H1 (cell line): ENCODE measurements at regions not wholly inside any gene's neighbourhood (a gene's known extent, or its start where the extent isn't known, plus 50 kb on each side); places are given as distances from the start of the nearest gene placed in this dataset.

Source experiments
- CTCF ChIA-PET: fragments of 300-600 bp; sonication (Branson Sonifier 250); formaldehyde crosslinking; loops from one replicate; lab custom pipeline; 2021; ENCODE audit not compliant: partially characterized antibody; lab: Charles Lee
- POLR2A ChIA-PET: fragments of 300-600 bp; sonication (Branson Sonifier 250); formaldehyde crosslinking; loops from one replicate; lab custom pipeline; 2021; ENCODE audit warnings: inconsistent platforms; ENCODE audit not compliant: partially characterized antibody; lab: Charles Lee
- DNase-seq, 2 experiments: peaks; one replicate each; pipeline versions ENCODE4 v3.0.0 to v3.0.0-alpha.2; 2010 to 2022; ENCODE audit warnings: low spot score in 2 of 2, low read depth in 1 of 2, mixed read lengths in 1 of 2
- FAIRE-seq: peaks from 2 replicates; lab custom pipeline; 2011; peaks lifted over from hg19 to GRCh38; lab: Jason Lieb, UNC
- H2AFZ ChIP-seq: 2 replicates; pipeline ENCODE4 v1.8.1; 2012; ENCODE audit warnings: low read length, inconsistent platforms
- H2AK5ac ChIP-seq: 2 replicates; pipeline ENCODE4 v1.6.1; 2013; ENCODE audit warnings: low read depth, low read length
- H2BK120ac ChIP-seq: replicated peaks from 2 replicates; pipeline ENCODE3; 2013; ENCODE audit warnings: low read depth, low read length, inconsistent platforms
- H2BK12ac ChIP-seq: 2 replicates; pipeline ENCODE4 v1.6.1; 2013; ENCODE audit warnings: low read depth, low read length
- H2BK15ac ChIP-seq: 2 replicates; pipeline ENCODE4 v1.6.1; 2013; ENCODE audit warnings: low read length
- H2BK20ac ChIP-seq: 2 replicates; pipeline ENCODE4 v1.6.1; 2013; ENCODE audit warnings: low read length
- H2BK5ac ChIP-seq: 2 replicates; pipeline ENCODE4 v1.6.1; 2013; ENCODE audit warnings: low read depth, low read length
- H3K14ac ChIP-seq: 2 replicates; pipeline ENCODE4 v1.6.1; 2013; ENCODE audit warnings: inconsistent platforms; ENCODE audit not compliant: insufficient read length
- H3K18ac ChIP-seq: 2 replicates; pipeline ENCODE4 v1.6.1; 2013; ENCODE audit warnings: low read length; ENCODE audit errors: extremely low read depth
- H3K23ac ChIP-seq: 2 replicates; pipeline ENCODE4 v1.6.1; 2013; ENCODE audit warnings: inconsistent platforms; ENCODE audit not compliant: insufficient read length
- H3K23me2 ChIP-seq: 2 replicates; pipeline ENCODE4 v1.6.1; 2013; ENCODE audit warnings: low read depth, low read length
- H3K27ac ChIP-seq: 2 replicates; pipeline ENCODE4 v1.6.1; 2011; ENCODE audit warnings: low read depth, low read length, inconsistent platforms
- H3K27me3 ChIP-seq, 4 experiments: replicated peaks in 1 of 4; 1 replicate in 1 of 4; 2 replicates in 3 of 4; pipeline versions ENCODE4 v1.6.1 to v1.8.1; 2011 to 2013; ENCODE audit warnings: low read length in 3 of 4, mild to moderate bottlenecking in 3 of 4, inconsistent platforms in 2 of 4, mixed read lengths in 2 of 4, moderate library complexity in 1 of 4; ENCODE audit not compliant: control insufficient read depth in 3 of 4, insufficient read depth in 3 of 4; ENCODE audit errors: extremely low read depth in 1 of 4
- H3K36me3 ChIP-seq, 4 experiments: 2 replicates each; pipeline versions ENCODE4 v1.6.1 to v1.8.1; 2011 to 2013; ENCODE audit warnings: mild to moderate bottlenecking in 4 of 4, low read length in 3 of 4, moderate library complexity in 2 of 4, control low read depth in 1 of 4, inconsistent platforms in 1 of 4; ENCODE audit not compliant: insufficient read depth in 4 of 4, control insufficient read depth in 2 of 4
- H3K4ac ChIP-seq: replicated peaks from 2 replicates; pipeline ENCODE3; 2013; ENCODE audit warnings: low read length, low read depth, mixed read lengths, inconsistent platforms; ENCODE audit not compliant: insufficient read length
- H3K4me1 ChIP-seq, 4 experiments: replicated peaks in 1 of 4; 1 replicate in 1 of 4; 2 replicates in 3 of 4; pipeline versions ENCODE4 v1.6.1 to v1.8.1; 2011 to 2013; ENCODE audit warnings: low read length in 3 of 4, inconsistent platforms in 2 of 4, mixed read lengths in 1 of 4; ENCODE audit not compliant: insufficient read depth in 4 of 4, control insufficient read depth in 3 of 4
- H3K4me2 ChIP-seq, 2 experiments: 2 replicates each; pipeline versions ENCODE4 v1.6.1 to v1.8.1; 2011 to 2013; ENCODE audit warnings: low read depth in 2 of 2, low read length in 2 of 2, control low read depth in 1 of 2, inconsistent platforms in 1 of 2, mild to moderate bottlenecking in 1 of 2; ENCODE audit not compliant: insufficient read depth in 1 of 2
- H3K4me3 ChIP-seq, 4 experiments: fragments of 200-600, 300-600 bp in 1 of 4; sonication (generic), shearing (Covaris generic), sonication (Bioruptor Twin) in 1 of 4; 2 replicates each; pipeline versions ENCODE4 v1.5.1 to v1.8.1; 2011 to 2016; ENCODE audit warnings: low read length in 4 of 4, low read depth in 3 of 4, control low read depth in 2 of 4, inconsistent platforms in 2 of 4, mild to moderate bottlenecking in 2 of 4, mixed read lengths in 1 of 4, moderate library complexity in 1 of 4; ENCODE audit not compliant: insufficient read depth in 2 of 4; ENCODE audit errors: extremely low read depth in 1 of 4
- H3K56ac ChIP-seq: replicated peaks from 2 replicates; pipeline ENCODE3; 2013; ENCODE audit warnings: low read depth, mild to moderate bottlenecking, mixed read lengths, low read length, inconsistent platforms; ENCODE audit not compliant: insufficient read length
- H3K79me1 ChIP-seq: 2 replicates; pipeline ENCODE4 v1.6.1; 2013; ENCODE audit warnings: low read depth, low read length, control low read depth
- H3K79me2 ChIP-seq, 2 experiments: 2 replicates each; pipeline versions ENCODE4 v1.6.1 to v1.8.1; 2012 to 2013; ENCODE audit warnings: low read length in 2 of 2, mild to moderate bottlenecking in 2 of 2, inconsistent platforms in 1 of 2; ENCODE audit not compliant: insufficient read depth in 2 of 2, control insufficient read depth in 1 of 2
- H3K9ac ChIP-seq, 4 experiments: replicated peaks in 1 of 4; 1 replicate in 1 of 4; 2 replicates in 3 of 4; pipeline versions ENCODE4 v1.6.1 to v1.8.1; 2011 to 2013; ENCODE audit warnings: low read depth in 3 of 4, low read length in 3 of 4, control low read depth in 2 of 4, mild to moderate bottlenecking in 2 of 4, moderate library complexity in 2 of 4, inconsistent platforms in 1 of 4; ENCODE audit errors: extremely low read depth in 1 of 4
- H3K9me3 ChIP-seq, 2 experiments: 2 replicates each; pipeline versions ENCODE4 v1.6.1 to v1.8.1; 2012 to 2013; ENCODE audit warnings: mild to moderate bottlenecking in 2 of 2, moderate library complexity in 2 of 2, control low read depth in 1 of 2, inconsistent platforms in 1 of 2, low read depth in 1 of 2, low read length in 1 of 2, mixed read lengths in 1 of 2; ENCODE audit not compliant: insufficient read depth in 2 of 2
- H4K20me1 ChIP-seq, 2 experiments: replicated peaks in 1 of 2; 2 replicates each; pipeline versions ENCODE3 to v1.8.1; 2011 to 2013; ENCODE audit warnings: inconsistent platforms in 2 of 2, low read length in 2 of 2, mild to moderate bottlenecking in 1 of 2; ENCODE audit not compliant: insufficient read depth in 2 of 2, control insufficient read depth in 1 of 2
- H4K5ac ChIP-seq: 2 replicates; pipeline ENCODE4 v1.6.1; 2013; ENCODE audit warnings: low read length, low read depth, mixed read lengths, inconsistent platforms; ENCODE audit not compliant: insufficient read length
- H4K8ac ChIP-seq: 2 replicates; pipeline ENCODE4 v1.8.0; 2013; ENCODE audit warnings: mild to moderate bottlenecking, moderate library complexity, low read length, inconsistent platforms; ENCODE audit not compliant: insufficient read depth; ENCODE audit errors: extremely low read depth
- H4K91ac ChIP-seq: replicated peaks from 2 replicates; pipeline ENCODE3; 2013; ENCODE audit warnings: low read length, mixed read lengths, inconsistent platforms; ENCODE audit not compliant: insufficient read length
- BCL11A ChIP-seq, 2 experiments: IDR thresholded peaks; one replicate each; pipeline ENCODE4 v1.6.1; 2011; ENCODE audit warnings: low read depth in 2 of 2, low read length in 2 of 2, mild to moderate bottlenecking in 2 of 2
- CHD2 ChIP-seq: IDR thresholded peaks from 2 replicates; pipeline ENCODE4 v1.6.1; 2012; ENCODE audit warnings: low read length, improper control_type of control experiment
- CTCF ChIP-seq, 3 experiments: IDR thresholded peaks; 1 replicate in 2 of 3; 2 replicates in 1 of 3; pipeline versions ENCODE4 v1.5.1 to v1.6.1; 2011; ENCODE audit warnings: low read length in 3 of 3, mild to moderate bottlenecking in 3 of 3, inconsistent platforms in 2 of 3, low read depth in 1 of 3, moderate library complexity in 1 of 3; ENCODE audit not compliant: insufficient read depth in 1 of 3; ENCODE audit errors: control extremely low read depth in 1 of 3
- JUN ChIP-seq: IDR thresholded peaks from 2 replicates; pipeline ENCODE4 v1.6.1; 2011; ENCODE audit warnings: low read depth, mild to moderate bottlenecking, improper control_type of control experiment, low read length
- KDM5A ChIP-seq: fragments of 200-600 bp; IDR thresholded peaks from 2 replicates; pipeline ENCODE4 v1.7.1; 2012; ENCODE audit warnings: mild to moderate bottlenecking, low read length, inconsistent platforms, mixed read lengths
- POLR2A ChIP-seq, 2 experiments: IDR thresholded peaks; 1 replicate in 1 of 2; 2 replicates in 1 of 2; pipeline ENCODE4 v1.6.1; 2011; ENCODE audit warnings: low read depth in 2 of 2, low read length in 2 of 2, mild to moderate bottlenecking in 2 of 2; ENCODE audit errors: control extremely low read depth in 1 of 2
- RXRA ChIP-seq: IDR thresholded peaks from 2 replicates; pipeline ENCODE4 v1.6.1; 2011; ENCODE audit warnings: low read depth, mild to moderate bottlenecking, low read length, moderate library complexity; ENCODE audit not compliant: insufficient read depth
- SAP30 ChIP-seq: fragments of 300-600 bp; sonication (generic); IDR thresholded peaks from 2 replicates; pipeline ENCODE4 v1.7.1; 2012; ENCODE audit warnings: low read length, moderate library complexity, mild to moderate bottlenecking, inconsistent platforms; ENCODE audit not compliant: insufficient read depth, insufficient replicate concordance
- SIN3A ChIP-seq, 2 experiments: IDR thresholded peaks in 1 of 2; conservative IDR thresholded peaks in 1 of 2; 2 replicates each; pipeline ENCODE4 v1.6.1; 2011 to 2012; ENCODE audit warnings: low read length in 2 of 2, improper control_type of control experiment in 1 of 2, low read depth in 1 of 2, mild to moderate bottlenecking in 1 of 2
- SIRT6 ChIP-seq: IDR thresholded peaks from one replicate; pipeline ENCODE4 v1.7.1; 2012; ENCODE audit warnings: low read length, inconsistent platforms
- SRF ChIP-seq: IDR thresholded peaks from 2 replicates; pipeline ENCODE4 v1.6.1; 2011; ENCODE audit warnings: mild to moderate bottlenecking, low read depth, low read length, moderate library complexity
- TAF1 ChIP-seq: IDR thresholded peaks from 2 replicates; pipeline ENCODE4 v1.6.1; 2011; ENCODE audit warnings: mild to moderate bottlenecking, low read depth, low read length
- TAF7 ChIP-seq: optimal IDR thresholded peaks from 2 replicates; pipeline ENCODE3; 2011; ENCODE audit warnings: low read depth, mild to moderate bottlenecking, inconsistent platforms, low read length, moderate library complexity, borderline replicate concordance
- TEAD4 ChIP-seq: IDR thresholded peaks from 2 replicates; pipeline ENCODE4 v1.6.1; 2012; ENCODE audit warnings: low read depth, low read length, inconsistent platforms, mixed read lengths

DNA sequence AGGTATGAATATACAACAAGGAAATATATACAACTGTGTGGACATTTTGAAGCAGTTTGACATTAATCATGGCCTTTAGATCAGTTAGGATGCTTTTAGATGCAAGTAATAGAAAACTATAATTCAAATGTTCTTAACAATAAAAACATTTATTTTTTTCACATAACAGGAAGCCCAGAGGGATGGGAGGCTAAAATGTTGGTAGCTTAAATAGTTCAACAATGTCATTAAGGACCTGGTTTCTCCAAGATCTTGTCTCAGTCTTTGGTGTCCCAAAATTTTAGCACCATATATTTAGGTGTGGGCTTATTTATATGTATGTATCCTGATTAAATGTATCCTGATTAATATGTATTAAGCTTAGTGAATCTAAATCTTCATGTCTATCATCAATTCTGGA, 292.4 kb downstream of the NUAK1 start:
- Histone ChIP-seq H4K5ac (no peak overlapping the region), H3K18ac (no peak overlapping the region), H3K56ac (no peak overlapping the region), H4K20me1 (no peaks in the 10 kb centered on the region), H3K27ac (no peak overlapping the region), H3K36me3 (no peaks in the 10 kb centered on the region), H2BK15ac (no peak overlapping the region), H3K4me1 (no peaks in the 10 kb centered on the region), H2BK20ac (no peak overlapping the region), H3K9me3 (0 out of 4 replicates have a peak, but pooled peaks cover 0 to 7% of the 10 kb centered on the region in 2 experiments), H4K8ac (no peak overlapping the region), H3K23ac (no peak overlapping the region), H3K79me2 (no peaks in the 10 kb centered on the region), H2BK120ac (no peak overlapping the region), H3K27me3 (no peaks in the 10 kb centered on the region), H3K14ac (no peak overlapping the region), H4K91ac (no peak overlapping the region), H3K4ac (no peak overlapping the region), H2BK12ac (no peak overlapping the region), H3K4me2 (no peak overlapping the region), H2AK5ac (no peak overlapping the region), H2BK5ac (no peak overlapping the region), H2AFZ (no peak overlapping the region), H3K9ac (no peak overlapping the region), H3K23me2 (no peaks in the 10 kb centered on the region), H3K79me1 (no peaks in the 10 kb centered on the region), H3K4me3 (no peak overlapping the region)
- POLR2A ChIA-PET: no interaction called here
- CTCF ChIA-PET: interaction anchor here (1.0 to 1.8 kb wide), 3 partner anchors 15 to 142 kb away, joined by 3 to 4 read pairs (median 3); no protein-coding TSS in a partner anchor
- DNase-seq: no peak
- FAIRE-seq: no peak
- TF ChIP-seq BCL11A (IDR thresholded peaks at IDR 0.05; ENCODE audit: low read depth in 2 of 2, low read length in 2 of 2) (no peak), TAF1 (no peak), CHD2 (no peak), SRF (no peak), TEAD4 (no peak), RXRA (no peak), CTCF (IDR thresholded peaks at IDR 0.05; ENCODE audit: control extremely low read depth in 1 of 3, insufficient read depth in 1 of 3, low read depth in 1 of 3, low read length in 3 of 3) (no peak), TAF7 (no peak), KDM5A (no peak), SAP30 (no peak), SIRT6 (no peak), SIN3A (conservative IDR thresholded peaks at IDR 0.05 in 1 of 2, IDR thresholded peaks at IDR 0.05 in 1 of 2; ENCODE audit: low read depth in 1 of 2, low read length in 2 of 2) (no peak), JUN (no peak), POLR2A (IDR thresholded peaks at IDR 0.05; ENCODE audit: control extremely low read depth in 1 of 2, low read depth in 2 of 2, low read length in 2 of 2) (no peak)
